ENCODE measurements at regions not wholly inside any gene's neighbourhood (a gene's known extent, or its start where the extent isn't known, plus 50 kb on each side); places are given as distances from the start of the nearest gene placed in this dataset.
"Not testable (repeated sequence)": the region's sequence is repeated elsewhere in the genome, so short reads cannot be mapped to it uniquely, and the experiment has no call there.

DNA sequence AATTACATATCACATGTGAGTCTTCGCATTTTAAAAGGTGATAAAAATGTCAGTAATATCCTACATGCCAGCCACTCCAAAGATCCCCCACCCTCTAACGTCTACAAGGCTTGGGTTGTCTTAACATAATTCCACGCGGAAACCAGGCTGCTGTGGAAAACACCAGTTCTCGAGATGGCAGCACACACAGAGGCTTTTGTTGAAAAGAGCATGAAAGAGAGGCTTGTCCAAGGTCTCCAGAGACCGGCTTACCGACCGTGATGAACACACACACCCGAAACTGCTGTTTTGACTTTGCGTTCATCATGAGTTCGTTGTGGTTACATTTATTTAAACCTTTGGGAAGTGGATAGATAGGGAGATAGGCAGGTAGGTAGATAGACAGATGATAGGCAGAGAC, 87.9 kb downstream of the CRLF2 start:
- TF ChIP-seq TOE1 (IDR thresholded peaks at IDR 0.05; ENCODE audit: borderline replicate concordance) (no peak), TOE1 (CRISPR knock-in tag; IDR thresholded peaks at IDR 0.05; ENCODE audit: borderline replicate concordance, low read depth) (no peak), SP2 (IDR thresholded peaks at IDR 0.05; ENCODE audit: extremely low read depth, low read depth, low read length, poor library complexity, severe bottlenecking) (no peak), KLF16 (IDR thresholded peaks at IDR 0.05) (no peak), ZNF551 (CRISPR knock-in tag; IDR thresholded peaks at IDR 0.05) (no peak), GABPB1 (CRISPR knock-in tag; IDR thresholded peaks at IDR 0.05) (no peak), ZNF253 (CRISPR knock-in tag; conservative IDR thresholded peaks at IDR 0.05) (no peak)
- TF ChIP-seq, protein P1, sequence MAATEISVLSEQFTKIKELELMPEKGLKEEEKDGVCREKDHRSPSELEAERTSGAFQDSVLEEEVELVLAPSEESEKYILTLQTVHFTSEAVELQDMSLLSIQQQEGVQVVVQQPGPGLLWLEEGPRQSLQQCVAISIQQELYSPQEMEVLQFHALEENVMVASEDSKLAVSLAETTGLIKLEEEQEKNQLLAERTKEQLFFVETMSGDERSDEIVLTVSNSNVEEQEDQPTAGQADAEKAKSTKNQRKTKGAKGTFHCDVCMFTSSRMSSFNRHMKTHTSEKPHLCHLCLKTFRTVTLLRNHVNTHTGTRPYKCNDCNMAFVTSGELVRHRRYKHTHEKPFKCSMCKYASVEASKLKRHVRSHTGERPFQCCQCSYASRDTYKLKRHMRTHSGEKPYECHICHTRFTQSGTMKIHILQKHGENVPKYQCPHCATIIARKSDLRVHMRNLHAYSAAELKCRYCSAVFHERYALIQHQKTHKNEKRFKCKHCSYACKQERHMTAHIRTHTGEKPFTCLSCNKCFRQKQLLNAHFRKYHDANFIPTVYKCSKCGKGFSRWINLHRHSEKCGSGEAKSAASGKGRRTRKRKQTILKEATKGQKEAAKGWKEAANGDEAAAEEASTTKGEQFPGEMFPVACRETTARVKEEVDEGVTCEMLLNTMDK (IDR thresholded peaks at IDR 0.05; ENCODE audit: borderline replicate concordance, insufficient read depth, low read depth, low read length, poor library complexity, severe bottlenecking), result no peak
- TF ChIP-seq, protein P2, sequence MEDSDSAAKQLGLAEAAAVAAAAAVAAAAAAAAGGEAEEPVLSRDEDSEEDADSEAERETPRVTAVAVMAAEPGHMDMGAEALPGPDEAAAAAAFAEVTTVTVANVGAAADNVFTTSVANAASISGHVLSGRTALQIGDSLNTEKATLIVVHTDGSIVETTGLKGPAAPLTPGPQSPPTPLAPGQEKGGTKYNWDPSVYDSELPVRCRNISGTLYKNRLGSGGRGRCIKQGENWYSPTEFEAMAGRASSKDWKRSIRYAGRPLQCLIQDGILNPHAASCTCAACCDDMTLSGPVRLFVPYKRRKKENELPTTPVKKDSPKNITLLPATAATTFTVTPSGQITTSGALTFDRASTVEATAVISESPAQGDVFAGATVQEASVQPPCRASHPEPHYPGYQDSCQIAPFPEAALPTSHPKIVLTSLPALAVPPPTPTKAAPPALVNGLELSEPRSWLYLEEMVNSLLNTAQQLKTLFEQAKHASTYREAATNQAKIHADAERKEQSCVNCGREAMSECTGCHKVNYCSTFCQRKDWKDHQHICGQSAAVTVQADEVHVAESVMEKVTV (CRISPR knock-in tag; IDR thresholded peaks at IDR 0.05), result no peak
- TF ChIP-seq, protein P3, sequence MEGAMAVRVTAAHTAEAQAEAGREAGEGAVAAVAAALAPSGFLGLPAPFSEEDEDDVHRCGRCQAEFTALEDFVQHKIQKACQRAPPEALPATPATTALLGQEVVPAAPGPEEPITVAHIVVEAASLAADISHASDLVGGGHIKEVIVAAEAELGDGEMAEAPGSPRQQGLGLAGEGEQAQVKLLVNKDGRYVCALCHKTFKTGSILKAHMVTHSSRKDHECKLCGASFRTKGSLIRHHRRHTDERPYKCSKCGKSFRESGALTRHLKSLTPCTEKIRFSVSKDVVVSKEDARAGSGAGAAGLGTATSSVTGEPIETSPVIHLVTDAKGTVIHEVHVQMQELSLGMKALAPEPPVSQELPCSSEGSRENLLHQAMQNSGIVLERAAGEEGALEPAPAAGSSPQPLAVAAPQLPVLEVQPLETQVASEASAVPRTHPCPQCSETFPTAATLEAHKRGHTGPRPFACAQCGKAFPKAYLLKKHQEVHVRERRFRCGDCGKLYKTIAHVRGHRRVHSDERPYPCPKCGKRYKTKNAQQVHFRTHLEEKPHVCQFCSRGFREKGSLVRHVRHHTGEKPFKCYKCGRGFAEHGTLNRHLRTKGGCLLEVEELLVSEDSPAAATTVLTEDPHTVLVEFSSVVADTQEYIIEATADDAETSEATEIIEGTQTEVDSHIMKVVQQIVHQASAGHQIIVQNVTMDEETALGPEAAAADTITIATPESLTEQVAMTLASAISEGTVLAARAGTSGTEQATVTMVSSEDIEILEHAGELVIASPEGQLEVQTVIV (CRISPR knock-in tag; IDR thresholded peaks at IDR 0.05; ENCODE audit: borderline replicate concordance), result no peak
- ChIA-PET POLR2A (no interaction called here), CTCF (ENCODE audit: low intra/inter-chr PET ratio) (no interaction called here)
- Histone ChIP-seq H3K4me1 (replicated peaks in 1 of 2; ENCODE audit: control insufficient read depth in 2 of 2, insufficient read depth in 2 of 2, low read length in 2 of 2) (no peaks in the 10 kb centered on the region), H3K9me3 (replicated peaks; ENCODE audit: control insufficient read depth, insufficient read depth, low read depth, low read length) (0 out of 2 replicates have a peak, but pooled peaks cover 2% of the 10 kb centered on the region), H3K4me3 (no peak overlapping the region), H2AFZ (ENCODE audit: low read depth, low read length) (no peak overlapping the region), H3K79me2 (ENCODE audit: control insufficient read depth, insufficient read depth, low read length) (no peaks in the 10 kb centered on the region), H3K4me2 (ENCODE audit: insufficient read depth, low read length) (no peak overlapping the region), H3K27me3 (ENCODE audit: control insufficient read depth in 2 of 2, insufficient read depth in 2 of 2, low read length in 2 of 2) (no peaks in the 10 kb centered on the region), H4K20me1 (replicated peaks; ENCODE audit: control insufficient read depth, insufficient read depth, low read length) (no peaks in the 10 kb centered on the region), H3K9me1 (ENCODE audit: control insufficient read depth, insufficient read depth, low read length) (no peaks in the 10 kb centered on the region), H3K36me3 (ENCODE audit: control insufficient read depth, insufficient read depth, low read length) (no peaks in the 10 kb centered on the region), H3K27ac (ENCODE audit: extremely low read depth, low read depth, low read length) (no peak overlapping the region), H3K9ac (ENCODE audit: insufficient read depth in 1 of 2, low read depth in 2 of 2, low read length in 2 of 2) (no peak overlapping the region)
- ATAC-seq (no peak), FAIRE-seq (no peak), DNase-seq (ENCODE audit: extremely low read depth in 1 of 4, low spot score in 3 of 4) (no peak)
- in situ Hi-C loops (cut with MboI) (no loop called here), intact Hi-C loops (cut with micrococcal nuclease) (no loop called here)
- 34% methylated on average over 6 of the region's 11 CpGs for WGBS (ENCODE audit: insufficient coverage, low coverage, missing lambda C conversion rate)
- BruUV-seq (replicated peaks), result no TSS peak

DNA sequence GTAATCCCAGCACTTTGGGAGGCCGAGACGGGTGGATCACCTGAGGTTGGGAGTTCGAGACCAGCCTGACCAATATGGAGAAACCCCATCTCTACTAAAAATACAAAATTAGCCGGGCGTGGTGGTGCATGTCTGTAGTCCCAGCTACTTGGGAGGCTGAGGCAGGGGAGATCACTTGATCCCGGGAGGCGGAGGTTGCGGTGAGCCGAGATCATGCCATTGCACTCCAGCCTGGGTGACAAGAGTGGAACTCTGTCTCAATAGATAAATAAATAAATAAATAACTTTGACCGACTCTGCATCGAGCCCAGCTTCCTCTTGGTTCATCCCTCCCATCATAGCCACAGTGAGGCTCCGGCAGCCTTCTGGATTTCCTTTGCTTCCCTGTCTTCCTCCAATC, 89.6 kb downstream of the CRLF2 start:
- in situ Hi-C loops (cut with MboI); CTCF ChIA-PET (ENCODE audit: low intra/inter-chr PET ratio); H3K9me1 ChIP-seq (ENCODE audit: control insufficient read depth, insufficient read depth, low read length); POLR2A ChIA-PET; H4K20me1 ChIP-seq (replicated peaks; ENCODE audit: control insufficient read depth, insufficient read depth, low read length); H3K4me2 ChIP-seq (ENCODE audit: insufficient read depth, low read length); BruUV-seq (replicated peaks); H3K27ac ChIP-seq (ENCODE audit: extremely low read depth, low read depth, low read length); intact Hi-C loops (cut with micrococcal nuclease); H2AFZ ChIP-seq (ENCODE audit: low read depth, low read length); H3K4me1 ChIP-seq (replicated peaks in 1 of 2; ENCODE audit: control insufficient read depth in 2 of 2, insufficient read depth in 2 of 2, low read length in 2 of 2); H3K9me3 ChIP-seq (replicated peaks; ENCODE audit: control insufficient read depth, insufficient read depth, low read depth, low read length); DNase-seq (ENCODE audit: extremely low read depth in 1 of 4, low spot score in 3 of 4); ATAC-seq; H3K36me3 ChIP-seq (ENCODE audit: control insufficient read depth, insufficient read depth, low read length); H3K4me3 ChIP-seq; H3K27me3 ChIP-seq (ENCODE audit: control insufficient read depth in 2 of 2, insufficient read depth in 2 of 2, low read length in 2 of 2); FAIRE-seq; H3K9ac ChIP-seq (ENCODE audit: insufficient read depth in 1 of 2, low read depth in 2 of 2, low read length in 2 of 2); H3K79me2 ChIP-seq (ENCODE audit: control insufficient read depth, insufficient read depth, low read length): not testable (repeated sequence)
- 21% methylated on average over 10 of the region's 12 CpGs for WGBS (ENCODE audit: insufficient coverage, low coverage, missing lambda C conversion rate)
